Epithelial cell of esophagus (primary cell): ENCODE measurements at regions not wholly inside any gene's neighbourhood (a gene's known extent, or its start where the extent isn't known, plus 50 kb on each side); places are given as distances from the start of the nearest gene placed in this dataset.

Experiments used
- DNase-seq: peaks from one replicate; pipeline ENCODE4 v3.0.0; 2010; ENCODE audit warnings: low read depth
- H3K4me3 ChIP-seq: 2 replicates; pipeline ENCODE4 v1.5.1; 2011; ENCODE audit warnings: mild to moderate bottlenecking, low read length, control low read depth
- TF ChIP-seq, protein P1 (sequence below): IDR thresholded peaks from 2 replicates; pipeline ENCODE4 v1.5.1; 2011; ENCODE audit warnings: low read depth, mild to moderate bottlenecking, low read length, control low read depth, inconsistent platforms; ENCODE audit not compliant: insufficient read depth; ENCODE audit errors: missing control alignments

DNA sequence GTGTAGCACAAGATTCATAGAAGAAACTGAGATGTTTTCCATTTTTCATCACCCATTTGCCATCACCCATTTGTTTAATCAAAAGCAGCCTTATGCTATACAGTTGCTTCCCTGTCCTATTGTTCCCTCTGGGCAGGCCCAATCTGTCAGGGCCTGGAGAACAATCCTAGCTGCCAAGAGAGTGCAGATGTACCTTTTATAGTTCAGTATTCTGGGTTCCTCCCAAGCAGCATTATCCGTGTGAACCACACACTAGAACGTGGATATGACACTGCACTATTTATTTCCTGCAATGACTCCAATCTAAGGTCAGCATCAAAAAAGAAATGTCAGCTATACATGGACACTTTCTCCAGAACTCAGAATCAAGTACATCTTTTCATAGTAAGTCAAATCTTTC lies 269.0 kb downstream of the ADGRA3 start:
- DNase-seq: no peak
- H3K4me3 ChIP-seq: no peak overlapping the region
- TF ChIP-seq, protein P1, sequence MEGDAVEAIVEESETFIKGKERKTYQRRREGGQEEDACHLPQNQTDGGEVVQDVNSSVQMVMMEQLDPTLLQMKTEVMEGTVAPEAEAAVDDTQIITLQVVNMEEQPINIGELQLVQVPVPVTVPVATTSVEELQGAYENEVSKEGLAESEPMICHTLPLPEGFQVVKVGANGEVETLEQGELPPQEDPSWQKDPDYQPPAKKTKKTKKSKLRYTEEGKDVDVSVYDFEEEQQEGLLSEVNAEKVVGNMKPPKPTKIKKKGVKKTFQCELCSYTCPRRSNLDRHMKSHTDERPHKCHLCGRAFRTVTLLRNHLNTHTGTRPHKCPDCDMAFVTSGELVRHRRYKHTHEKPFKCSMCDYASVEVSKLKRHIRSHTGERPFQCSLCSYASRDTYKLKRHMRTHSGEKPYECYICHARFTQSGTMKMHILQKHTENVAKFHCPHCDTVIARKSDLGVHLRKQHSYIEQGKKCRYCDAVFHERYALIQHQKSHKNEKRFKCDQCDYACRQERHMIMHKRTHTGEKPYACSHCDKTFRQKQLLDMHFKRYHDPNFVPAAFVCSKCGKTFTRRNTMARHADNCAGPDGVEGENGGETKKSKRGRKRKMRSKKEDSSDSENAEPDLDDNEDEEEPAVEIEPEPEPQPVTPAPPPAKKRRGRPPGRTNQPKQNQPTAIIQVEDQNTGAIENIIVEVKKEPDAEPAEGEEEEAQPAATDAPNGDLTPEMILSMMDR: no peak

DNA sequence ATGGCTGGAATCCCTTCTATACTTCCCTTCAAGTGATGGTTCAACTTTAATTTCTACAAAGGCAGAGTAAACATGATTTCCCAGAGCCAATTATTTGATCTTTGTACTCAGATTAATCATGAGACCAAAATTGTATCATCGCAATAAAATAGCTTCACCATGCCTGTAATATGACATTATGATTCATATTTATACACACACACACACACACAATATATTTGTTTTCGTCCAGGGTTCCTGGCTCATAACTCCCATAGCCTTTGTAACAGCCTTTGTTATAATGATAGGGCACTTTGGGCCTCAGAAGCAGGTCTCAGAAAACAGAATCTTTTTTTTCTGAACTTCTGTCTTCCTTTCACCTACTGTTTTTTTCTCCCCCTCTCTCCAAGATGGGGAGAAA lies 270.6 kb downstream of the ADGRA3 start:
- no peak overlapping the region for H3K4me3 ChIP-seq
- TF ChIP-seq, protein P1: no peak
- DNase-seq: no peak

DNA sequence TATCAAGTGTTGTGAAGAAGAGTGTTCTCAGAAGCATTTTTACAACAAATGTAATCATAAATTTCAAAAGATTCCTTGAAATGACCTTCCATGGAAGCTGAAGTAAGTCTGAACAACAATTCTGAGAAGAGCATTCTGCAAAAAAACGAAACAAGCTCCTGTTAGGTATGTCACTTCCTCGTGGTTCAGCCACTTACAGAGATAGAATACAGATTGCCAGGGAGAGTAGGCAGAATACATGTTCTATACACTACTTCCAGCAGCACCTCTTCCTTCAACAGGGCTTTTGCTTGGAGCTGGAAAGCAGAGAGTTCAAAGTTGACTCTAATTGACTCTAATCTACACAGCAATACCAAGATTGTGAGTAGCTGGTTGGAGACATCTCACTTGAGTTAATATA lies 274.5 kb downstream of the ADGRA3 start:
- DNase-seq: no peak
- TF ChIP-seq, protein P1: no peak
- H3K4me3 ChIP-seq: no peak overlapping the region

DNA sequence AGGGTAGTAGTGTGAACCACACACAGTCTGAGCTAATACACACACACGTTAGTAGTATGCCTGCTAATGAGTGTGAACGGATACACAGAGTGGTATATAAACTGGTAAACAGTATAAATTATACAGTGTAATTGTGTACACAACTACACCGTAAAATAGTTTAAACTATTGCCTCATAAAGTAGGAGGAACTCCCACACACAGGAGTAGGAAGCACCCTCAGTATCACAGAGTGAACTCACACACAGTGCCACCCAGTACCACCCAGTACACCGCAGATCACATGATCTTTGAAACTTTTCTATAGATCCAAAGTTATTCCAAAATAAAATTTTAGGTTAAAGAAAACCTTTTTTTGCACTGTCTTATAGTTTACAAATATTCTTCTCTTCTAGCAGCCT lies 275.1 kb downstream of the ADGRA3 start:
- no peak overlapping the region for H3K4me3 ChIP-seq
- no peak for DNase-seq
- TF ChIP-seq, protein P1: no peak

DNA sequence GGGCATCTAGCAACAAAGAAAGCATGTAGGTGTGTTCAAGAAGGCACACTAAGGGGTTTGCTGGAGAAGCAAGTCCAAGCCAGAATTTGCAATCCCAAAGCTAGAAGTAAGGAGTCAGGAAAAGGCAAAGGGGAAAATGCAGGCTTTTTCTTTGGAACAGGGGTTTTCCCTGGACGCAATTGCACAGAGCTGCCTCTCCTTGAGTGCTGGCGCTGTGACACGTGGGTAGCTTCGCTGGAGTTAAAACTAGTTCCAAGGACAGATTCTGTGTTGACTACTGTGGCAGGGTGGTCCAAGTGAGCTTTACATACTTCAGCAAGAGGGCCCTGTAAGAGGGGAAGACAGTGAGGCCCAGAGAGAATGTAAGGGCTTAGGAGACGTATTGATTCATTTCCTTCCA lies 277.1 kb downstream of the ADGRA3 start:
- DNase-seq: peak; percentile 11
- H3K4me3 ChIP-seq: no peak overlapping the region
- TF ChIP-seq, protein P1: peak; percentile 35

DNA sequence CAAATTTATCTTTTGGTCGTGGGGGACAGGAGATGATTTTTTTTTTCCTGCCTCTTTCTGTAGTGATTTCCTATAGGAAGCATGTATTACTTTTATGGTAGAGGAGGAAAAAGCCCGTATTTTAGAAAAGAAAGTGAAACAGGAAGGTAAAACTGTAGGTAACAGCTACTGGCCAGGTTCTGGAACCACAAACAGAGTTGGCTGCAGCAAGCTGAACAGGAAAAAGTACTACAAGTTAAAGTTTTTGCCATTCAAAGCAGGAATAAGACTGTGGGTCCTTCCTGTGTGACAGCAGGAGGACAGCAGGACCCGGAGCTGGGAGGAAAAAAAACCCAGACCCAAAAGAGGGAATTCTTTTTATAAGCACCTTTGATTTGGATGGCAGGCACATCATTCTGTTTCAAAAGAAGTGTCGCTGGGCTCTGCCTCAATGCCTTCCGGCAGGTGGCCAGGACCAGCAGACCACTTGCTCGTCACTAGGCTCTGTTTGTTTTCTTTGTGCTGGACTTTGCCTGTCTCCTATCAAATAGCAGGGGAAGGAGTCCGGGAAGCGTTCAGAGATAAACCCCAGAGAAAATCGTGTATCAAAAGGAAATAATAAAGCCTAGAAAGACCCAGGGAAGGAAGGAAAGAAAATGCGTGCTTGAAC lies 277.9 kb downstream of the ADGRA3 start:
- no peak for DNase-seq
- H3K4me3 ChIP-seq: no peak overlapping the region
- TF ChIP-seq, protein P1: no peak

DNA sequence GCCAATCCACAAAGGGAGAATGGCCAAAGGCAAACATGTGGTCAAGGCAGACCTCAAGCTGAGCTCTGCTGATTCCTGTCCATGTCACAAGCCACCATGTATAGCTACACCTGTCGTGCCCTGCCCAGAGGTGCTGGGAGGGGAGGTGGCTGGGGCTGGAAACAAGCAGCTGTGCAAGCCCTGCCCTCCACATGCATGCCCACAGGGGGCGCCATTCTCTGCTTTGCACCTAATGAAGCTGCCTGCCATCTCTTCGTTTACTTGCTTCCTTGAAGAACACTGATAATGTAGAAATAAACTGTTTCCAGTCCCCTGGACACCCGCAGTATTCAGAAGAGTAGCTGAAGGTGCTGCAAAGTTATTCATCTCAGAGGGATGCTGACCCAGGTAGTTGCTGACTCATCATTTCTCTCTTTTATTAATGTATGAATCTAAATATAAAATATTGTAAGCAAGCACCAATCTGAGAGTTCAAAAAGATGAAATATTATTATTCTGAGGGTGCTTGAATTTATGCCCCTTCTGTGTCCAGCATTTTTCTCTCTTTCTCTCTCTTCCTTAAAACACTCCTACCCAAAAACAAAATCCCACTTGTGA lies 278.6 kb downstream of the ADGRA3 start:
- peak; percentile 48 for DNase-seq
- TF ChIP-seq, protein P1: peak; percentile 41
- no peak overlapping the region for H3K4me3 ChIP-seq
